Keratinocyte (primary cell): ENCODE measurements at regions not wholly inside any gene's neighbourhood (a gene's known extent, or its start where the extent isn't known, plus 50 kb on each side); places are given as distances from the start of the nearest gene placed in this dataset.

Experiments
- DNase-seq: peaks from one replicate; pipeline ENCODE4 v3.0.0-alpha.2; 2011; ENCODE audit warnings: low read depth, missing footprints, low spot score
- FAIRE-seq: peaks from 2 replicates; lab custom pipeline; 2011; peaks lifted over from hg19 to GRCh38; lab: Jason Lieb, UNC
- H2AFZ ChIP-seq: 2 replicates; pipeline ENCODE4 v1.6.0; 2012; ENCODE audit warnings: low read length, control low read depth, inconsistent platforms; ENCODE audit not compliant: control insufficient read depth
- H3K27ac ChIP-seq: 2 replicates; pipeline ENCODE4 v1.5.1; 2011; ENCODE audit warnings: low read length; ENCODE audit not compliant: control insufficient read depth, insufficient read depth
- H3K27me3 ChIP-seq: 3 replicates; pipeline ENCODE4 v1.6.0; 2011; ENCODE audit warnings: low read length; ENCODE audit not compliant: control insufficient read depth, insufficient read depth; ENCODE audit errors: extremely low read depth
- H3K36me3 ChIP-seq, 2 experiments: 2 replicates in 1 of 2; 3 replicates in 1 of 2; pipeline ENCODE4 v1.5.1; 2011; ENCODE audit warnings: low read length in 2 of 2, mild to moderate bottlenecking in 1 of 2; ENCODE audit not compliant: control insufficient read depth in 2 of 2, insufficient read depth in 2 of 2; ENCODE audit errors: extremely low read depth in 1 of 2
- H3K4me1 ChIP-seq: 3 replicates; pipeline ENCODE4 v1.5.1; 2011; ENCODE audit warnings: low read length; ENCODE audit not compliant: control insufficient read depth, insufficient read depth; ENCODE audit errors: extremely low read depth
- H3K4me2 ChIP-seq: 3 replicates; pipeline ENCODE4 v1.6.0; 2011; ENCODE audit warnings: low read depth, low read length; ENCODE audit not compliant: control insufficient read depth, insufficient read depth; ENCODE audit errors: extremely low read depth
- H3K4me3 ChIP-seq, 3 experiments: fragments of 200-600 bp in 1 of 3; sonication (generic) in 1 of 3; 2 replicates in 2 of 3; 3 replicates in 1 of 3; pipeline ENCODE4 v1.5.1; 2011 to 2016; ENCODE audit warnings: low read length in 3 of 3, mild to moderate bottlenecking in 3 of 3, control low read depth in 2 of 3, inconsistent platforms in 1 of 3, low read depth in 1 of 3, mixed read lengths in 1 of 3, mixed run types in 1 of 3, moderate library complexity in 1 of 3; ENCODE audit not compliant: control insufficient read depth in 2 of 3, insufficient read depth in 2 of 3; ENCODE audit errors: extremely low read depth in 1 of 3
- H3K79me2 ChIP-seq: 2 replicates; pipeline ENCODE4 v1.6.0; 2012; ENCODE audit warnings: low read length; ENCODE audit not compliant: control insufficient read depth, insufficient read depth
- H3K9ac ChIP-seq: 3 replicates; pipeline ENCODE4 v1.6.0; 2011; ENCODE audit warnings: low read length; ENCODE audit not compliant: control insufficient read depth, insufficient read depth; ENCODE audit errors: extremely low read depth
- H3K9me1 ChIP-seq: 3 replicates; pipeline ENCODE4 v1.6.0; 2011; ENCODE audit warnings: low read length; ENCODE audit not compliant: control insufficient read depth, insufficient read depth; ENCODE audit errors: extremely low read depth
- H3K9me3 ChIP-seq: 2 replicates; pipeline ENCODE4 v1.5.1; 2012; ENCODE audit warnings: low read depth, low read length; ENCODE audit not compliant: control insufficient read depth
- H4K20me1 ChIP-seq: 3 replicates; pipeline ENCODE4 v1.6.0; 2011; ENCODE audit warnings: low read length; ENCODE audit not compliant: control insufficient read depth, insufficient read depth; ENCODE audit errors: extremely low read depth
- EZH2 ChIP-seq: IDR thresholded peaks from one replicate; pipeline ENCODE4 v1.6.1; 2012; ENCODE audit warnings: inconsistent platforms, mild to moderate bottlenecking, low read length, moderate library complexity
- dilution Hi-C: fragments of 300-500 bp; cut with MboI; formaldehyde crosslinking; loops from one replicate; pipeline ENCODE4 v1.7.0; 2020; ENCODE audit warnings: low sequenced_read_pairs; ENCODE audit not compliant: extremely low pct_ligation_motif_present
- TF ChIP-seq, protein P1 (sequence below), 3 experiments: IDR thresholded peaks in 1 of 3; conservative IDR thresholded peaks in 1 of 3; optimal IDR thresholded peaks in 1 of 3; 2 replicates in 2 of 3; 3 replicates in 1 of 3; pipeline versions ENCODE3 to v1.5.1; 2011; ENCODE audit warnings: low read length in 3 of 3, mild to moderate bottlenecking in 3 of 3, moderate library complexity in 2 of 3, control low read depth in 1 of 3, inconsistent platforms in 1 of 3; ENCODE audit not compliant: insufficient read depth in 2 of 3; ENCODE audit errors: extremely low read depth in 1 of 3

- dilution Hi-C loops = no loop called here
- Histone ChIP-seq H3K27me3 (no peaks in the 10 kb centered on the region), H3K9me3 (no peaks in the 10 kb centered on the region), H3K79me2 (no peaks in the 10 kb centered on the region), H3K4me3 (no peak overlapping the region), H3K9ac (no peak overlapping the region), H3K4me1 (no peaks in the 10 kb centered on the region), H3K27ac (no peak overlapping the region), H3K9me1 (no peaks in the 10 kb centered on the region), H2AFZ (no peak overlapping the region), H4K20me1 (no peaks in the 10 kb centered on the region), H3K36me3 (no peaks in the 10 kb centered on the region), H3K4me2 (no peak overlapping the region)
- FAIRE-seq (no peak), DNase-seq (no peak)
- TF ChIP-seq EZH2 = no peak
- TF ChIP-seq, protein P1, sequence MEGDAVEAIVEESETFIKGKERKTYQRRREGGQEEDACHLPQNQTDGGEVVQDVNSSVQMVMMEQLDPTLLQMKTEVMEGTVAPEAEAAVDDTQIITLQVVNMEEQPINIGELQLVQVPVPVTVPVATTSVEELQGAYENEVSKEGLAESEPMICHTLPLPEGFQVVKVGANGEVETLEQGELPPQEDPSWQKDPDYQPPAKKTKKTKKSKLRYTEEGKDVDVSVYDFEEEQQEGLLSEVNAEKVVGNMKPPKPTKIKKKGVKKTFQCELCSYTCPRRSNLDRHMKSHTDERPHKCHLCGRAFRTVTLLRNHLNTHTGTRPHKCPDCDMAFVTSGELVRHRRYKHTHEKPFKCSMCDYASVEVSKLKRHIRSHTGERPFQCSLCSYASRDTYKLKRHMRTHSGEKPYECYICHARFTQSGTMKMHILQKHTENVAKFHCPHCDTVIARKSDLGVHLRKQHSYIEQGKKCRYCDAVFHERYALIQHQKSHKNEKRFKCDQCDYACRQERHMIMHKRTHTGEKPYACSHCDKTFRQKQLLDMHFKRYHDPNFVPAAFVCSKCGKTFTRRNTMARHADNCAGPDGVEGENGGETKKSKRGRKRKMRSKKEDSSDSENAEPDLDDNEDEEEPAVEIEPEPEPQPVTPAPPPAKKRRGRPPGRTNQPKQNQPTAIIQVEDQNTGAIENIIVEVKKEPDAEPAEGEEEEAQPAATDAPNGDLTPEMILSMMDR (optimal IDR thresholded peaks at IDR 0.05 in 1 of 3, IDR thresholded peaks at IDR 0.05 in 1 of 3, conservative IDR thresholded peaks at IDR 0.05 in 1 of 3; ENCODE audit: extremely low read depth in 1 of 3, insufficient read depth in 2 of 3, low read length in 3 of 3) = no peak
These were observed 127.0 kb upstream of the IPO5 start for GRCh38 chr13:97826421-97827012.

DNA sequence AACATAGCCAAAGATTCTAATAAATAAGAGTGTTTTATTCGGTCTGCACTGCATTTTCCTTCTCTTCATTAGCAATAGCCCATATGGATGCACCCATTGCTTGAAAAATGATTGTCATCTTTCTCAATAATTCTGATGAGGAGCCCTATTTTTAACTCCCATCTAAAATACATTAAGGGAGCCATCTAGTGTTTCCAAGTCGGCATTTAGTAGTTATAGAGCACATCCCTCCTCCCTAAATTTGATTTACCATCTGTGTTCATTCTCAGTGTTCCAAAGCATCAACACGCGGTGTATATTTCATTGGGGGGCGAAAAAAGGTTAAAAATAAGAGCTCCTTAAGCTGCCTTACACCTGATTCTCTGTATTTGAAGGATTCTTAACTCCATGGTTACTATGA lies 119.2 kb upstream of the IPO5 start:
- no peak for DNase-seq
- no peaks in the 10 kb centered on the region for H3K36me3 ChIP-seq
- no peak overlapping the region for H3K4me2 ChIP-seq
- no peak overlapping the region for H3K9ac ChIP-seq
- no peak overlapping the region for H2AFZ ChIP-seq
- no peaks in the 10 kb centered on the region for H3K27me3 ChIP-seq
- H4K20me1 ChIP-seq = no peaks in the 10 kb centered on the region
- no peaks in the 10 kb centered on the region for H3K9me3 ChIP-seq
- dilution Hi-C loops = no loop called here
- H3K79me2 ChIP-seq = no peaks in the 10 kb centered on the region
- H3K4me1 ChIP-seq = no peaks in the 10 kb centered on the region
- no peak for FAIRE-seq
- no peaks in the 10 kb centered on the region for H3K9me1 ChIP-seq
- no peak overlapping the region for H3K27ac ChIP-seq
- no peak for TF ChIP-seq EZH2
- TF ChIP-seq, protein P1 (optimal IDR thresholded peaks at IDR 0.05 in 1 of 3, IDR thresholded peaks at IDR 0.05 in 1 of 3, conservative IDR thresholded peaks at IDR 0.05 in 1 of 3; ENCODE audit: extremely low read depth in 1 of 3, insufficient read depth in 2 of 3, low read length in 3 of 3) = no peak
- H3K4me3 ChIP-seq = no peak overlapping the region
